ENCODE measurements at regions not wholly inside any gene's neighbourhood (a gene's known extent, or its start where the extent isn't known, plus 50 kb on each side); places are given as distances from the start of the nearest gene placed in this dataset.

DNA sequence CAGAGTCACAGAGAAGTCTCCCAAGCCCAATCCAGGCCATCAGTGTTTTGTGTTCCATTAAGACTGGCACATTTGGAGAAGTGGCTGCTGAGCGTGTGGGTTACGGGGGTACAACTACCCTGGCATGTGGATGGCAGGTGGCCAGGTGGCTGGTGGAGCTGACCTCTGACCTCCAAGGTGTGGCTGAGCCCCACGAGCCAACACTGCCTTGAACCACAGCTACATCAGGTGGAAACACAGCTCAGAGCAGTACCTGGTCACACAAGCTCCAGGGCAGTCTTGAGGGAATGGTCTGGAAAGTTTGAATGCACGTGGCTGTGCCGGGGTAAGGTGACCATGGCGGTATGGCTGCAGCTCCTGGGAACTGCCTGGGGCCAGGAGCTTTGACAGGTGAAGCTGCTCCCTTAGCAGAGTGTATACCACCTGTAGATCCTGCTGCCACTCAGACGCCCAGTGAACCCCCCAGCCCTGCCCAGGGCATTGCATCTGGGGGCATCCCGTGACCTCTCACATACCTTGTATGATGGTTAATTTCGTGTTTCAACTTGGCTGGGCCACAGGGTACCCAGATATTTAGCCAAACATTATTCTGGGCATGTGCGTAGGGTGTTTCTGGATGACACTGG is 207.9 kb downstream of the GADD45G start:
- no peak for DNase-seq

DNA sequence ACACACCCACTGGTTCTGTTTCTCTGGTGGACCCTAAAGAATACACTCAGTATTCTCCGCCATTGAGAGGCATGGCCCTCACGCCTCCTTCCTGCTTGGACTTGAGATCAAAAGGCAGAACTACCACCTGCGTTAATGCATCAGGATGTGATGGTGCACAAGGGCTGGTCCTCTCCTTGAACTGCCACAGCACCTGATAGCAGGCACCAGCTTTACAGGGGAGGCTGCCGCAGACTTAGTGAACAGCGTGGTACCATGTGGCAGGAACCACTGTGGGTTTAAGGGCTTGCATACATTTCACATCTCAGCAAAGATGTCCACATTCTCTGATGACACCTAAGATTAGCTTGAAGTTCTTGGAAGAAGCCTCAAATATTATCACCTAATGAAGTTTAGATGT is 208.7 kb downstream of the GADD45G start:
- no peak for DNase-seq

DNA sequence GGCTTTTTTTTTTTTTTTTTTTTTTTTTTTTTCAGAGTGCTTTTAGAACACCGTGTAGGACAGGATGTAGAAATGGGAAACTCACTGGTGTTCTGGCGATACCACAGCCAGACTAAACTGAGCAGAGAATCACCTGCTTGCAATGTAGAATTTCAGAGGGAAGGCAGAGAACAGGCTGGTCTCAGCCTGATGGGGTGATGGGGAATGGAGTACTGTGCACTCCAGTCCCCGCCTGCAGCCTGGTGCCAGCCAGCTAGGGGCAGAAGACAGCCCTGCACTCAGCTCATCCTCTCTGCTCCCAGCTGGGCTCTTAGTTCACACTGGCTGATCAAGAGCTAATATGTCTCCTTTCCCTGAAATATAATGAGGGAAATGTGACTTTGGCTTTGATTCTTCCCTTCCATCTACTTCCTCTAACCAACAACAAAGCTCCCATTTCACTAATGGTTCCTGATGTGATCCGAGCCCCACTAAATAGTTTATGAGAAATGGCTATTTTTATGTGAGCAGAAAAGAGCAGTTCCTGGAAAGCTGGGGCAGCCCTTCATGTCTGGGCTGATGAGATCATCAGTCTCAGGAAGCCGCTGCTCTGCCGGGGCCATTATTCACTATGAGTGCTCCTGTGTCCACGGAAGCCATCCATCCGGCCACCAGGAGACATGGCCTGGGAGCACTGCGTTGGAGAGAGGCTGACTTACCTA is 209.7 kb downstream of the GADD45G start:
- DNase-seq: no peak

DNA sequence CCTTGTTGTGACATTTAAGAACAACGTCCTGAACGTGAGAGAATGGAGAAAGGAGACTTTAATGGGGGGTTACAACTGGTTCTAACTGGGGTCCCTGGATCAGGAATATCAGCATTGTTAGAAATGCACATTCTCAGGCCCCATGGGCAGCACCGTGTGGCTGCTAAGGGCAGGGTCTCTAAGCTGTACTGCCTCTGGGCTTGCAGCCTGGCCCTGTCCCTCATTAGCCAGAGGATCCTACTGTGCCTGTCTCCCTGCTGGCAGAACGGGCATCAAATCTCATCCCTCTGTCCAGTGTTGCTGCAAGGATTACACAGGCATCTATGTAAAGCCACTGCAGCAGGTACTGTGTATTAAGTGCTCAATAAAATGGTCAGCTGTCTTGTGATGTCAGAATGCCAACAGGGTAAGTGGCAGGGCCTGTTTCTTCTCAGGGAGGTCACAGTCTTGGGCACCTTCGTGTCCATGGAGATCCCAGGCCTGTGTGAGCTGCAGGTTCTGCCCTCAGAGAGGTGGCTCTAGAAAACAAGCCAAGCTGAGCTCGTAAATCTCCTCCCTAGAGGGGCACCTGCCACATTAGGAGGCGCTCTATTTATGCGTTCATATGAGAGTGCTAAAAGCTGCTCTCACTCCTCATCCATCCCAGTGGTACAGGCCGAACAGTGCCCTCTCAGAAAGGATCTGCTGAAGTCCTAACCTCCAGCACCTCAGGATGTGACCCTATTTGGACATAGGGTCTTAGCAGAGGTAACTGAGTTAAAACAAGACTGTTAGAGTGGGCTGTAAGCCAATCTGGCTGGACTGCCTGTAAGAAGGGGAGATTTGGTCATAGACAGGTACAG is 210.5 kb downstream of the GADD45G start:
- no peak for DNase-seq

DNA sequence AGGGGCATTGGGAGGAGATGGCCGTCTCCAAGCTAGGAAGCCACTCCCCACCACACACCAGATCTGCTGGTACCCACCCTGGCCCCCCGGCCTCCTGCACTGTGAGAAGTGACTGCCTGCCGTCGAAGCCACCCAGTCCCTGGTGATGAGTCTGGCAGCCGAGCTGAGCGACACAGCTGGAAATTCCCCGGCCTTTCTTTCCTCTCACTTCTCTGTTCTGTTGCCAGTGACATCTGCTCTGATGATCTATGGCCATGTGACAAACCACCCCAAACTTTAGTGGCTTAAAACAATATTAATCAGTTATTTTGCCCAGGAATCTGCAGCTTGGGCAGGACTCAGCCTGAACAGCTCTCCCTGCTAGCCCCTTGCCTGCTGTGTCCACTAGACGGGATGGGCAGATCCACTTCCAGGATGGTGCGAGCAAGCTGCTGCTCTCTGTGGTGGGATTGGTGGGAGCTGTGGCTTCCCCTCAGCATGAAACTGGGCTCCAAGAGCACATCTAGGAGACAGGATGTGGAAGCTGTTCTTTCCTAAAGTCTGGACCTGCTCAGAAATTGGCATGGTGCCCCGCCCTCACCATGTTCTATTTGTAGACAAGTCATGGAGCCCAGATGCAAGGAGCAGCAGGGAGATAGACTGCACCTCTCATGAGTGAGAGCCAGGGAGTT is 211.2 kb downstream of the GADD45G start:
- no peak for DNase-seq

DNA sequence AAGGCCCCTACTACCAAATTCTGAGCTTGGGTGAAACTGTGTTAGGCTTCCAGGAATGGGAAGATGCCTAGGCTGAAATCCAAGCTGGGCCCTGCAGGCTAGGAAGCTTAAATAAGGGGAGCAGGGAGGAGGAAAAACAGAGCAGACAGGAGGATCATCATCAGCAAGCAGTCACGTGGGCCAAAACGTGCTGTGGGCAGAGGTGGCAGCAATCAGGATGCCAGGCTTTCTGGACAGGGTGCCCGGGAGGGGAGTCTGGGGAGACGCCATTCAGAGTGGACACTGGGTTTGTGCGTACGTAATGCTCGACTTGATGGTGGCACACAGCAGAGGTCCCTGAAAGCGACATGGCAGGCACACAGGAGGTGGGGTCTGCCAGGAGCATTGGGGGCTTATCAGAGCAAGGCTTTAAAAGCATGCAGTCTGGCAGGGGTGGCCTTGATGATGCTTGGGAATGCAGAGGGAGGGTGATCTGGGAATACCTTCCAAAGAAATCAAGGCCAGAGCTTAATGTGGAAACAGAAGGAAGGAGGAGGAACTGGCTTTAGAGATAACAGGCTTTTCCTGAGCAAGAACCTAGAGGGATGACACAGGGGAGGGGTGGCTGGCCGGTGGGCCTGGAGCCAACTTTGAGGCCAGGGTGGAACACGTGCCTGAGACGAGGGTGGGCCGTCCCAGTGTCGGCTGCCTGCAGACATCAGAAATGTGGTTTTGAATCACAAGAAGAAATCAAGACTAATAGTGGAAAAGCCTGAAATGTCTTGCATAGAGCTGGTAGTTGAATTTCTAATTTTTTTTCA is 212.5 kb downstream of the GADD45G start:
- DNase-seq: no peak

DNA sequence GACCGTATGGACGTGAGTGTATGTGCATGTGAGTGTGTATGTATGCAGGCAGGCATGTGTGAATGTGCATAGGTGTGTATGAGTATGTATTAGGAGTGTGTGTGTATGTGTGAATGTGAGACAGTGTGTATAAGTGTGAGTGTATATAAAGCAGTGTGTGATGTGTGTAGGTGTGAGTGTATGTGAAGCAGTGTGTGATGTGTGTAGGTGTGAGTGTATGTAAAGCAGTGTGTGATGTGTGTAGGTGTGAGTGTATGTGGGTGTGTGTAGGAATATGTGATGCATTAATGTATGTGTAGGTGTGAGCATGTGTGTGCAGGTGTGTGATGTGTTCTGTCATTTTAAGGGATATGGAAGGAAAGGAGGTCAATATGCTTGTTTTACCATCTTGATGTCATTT is 215.5 kb downstream of the GADD45G start:
- DNase-seq: no peak

DNA sequence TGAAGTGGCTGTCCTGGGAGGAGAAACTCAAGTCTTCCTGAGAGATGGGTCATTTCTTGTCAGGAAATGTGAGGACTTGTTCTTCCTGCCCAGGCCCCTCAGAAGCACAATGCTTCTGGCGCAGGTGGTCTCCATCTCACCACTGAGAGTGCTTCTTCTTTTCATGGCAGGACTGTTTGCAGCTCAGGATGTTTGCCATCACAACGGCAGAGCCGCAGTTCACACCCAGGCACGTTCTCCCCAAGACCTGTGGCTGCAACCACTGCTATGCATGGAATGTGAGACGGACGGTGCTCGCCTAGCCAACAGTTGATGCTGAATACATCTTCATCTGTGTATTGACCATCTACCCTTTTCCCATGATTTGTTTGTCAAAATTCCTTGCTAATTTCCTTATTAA is 216.3 kb downstream of the GADD45G start:
- no peak for DNase-seq

DNA sequence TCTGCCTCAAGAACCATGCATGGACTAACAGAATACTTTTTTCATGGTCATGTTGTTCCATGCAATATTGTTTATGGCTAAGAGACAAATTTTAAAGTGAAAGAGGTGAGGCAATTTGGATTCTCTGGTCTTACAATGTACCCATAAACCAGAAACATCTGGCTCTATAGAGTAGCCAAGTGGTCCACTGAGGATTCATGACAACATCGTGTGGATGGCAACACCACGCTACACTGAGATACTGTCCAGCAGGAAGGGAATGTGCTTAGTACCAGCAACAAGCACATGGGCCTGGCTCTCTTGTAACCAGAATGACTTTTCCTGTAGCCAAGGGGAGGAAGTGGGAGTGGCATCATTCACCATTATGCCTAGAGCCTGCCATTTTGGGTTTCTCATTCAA is 218.2 kb downstream of the GADD45G start:
- DNase-seq: no peak

DNA sequence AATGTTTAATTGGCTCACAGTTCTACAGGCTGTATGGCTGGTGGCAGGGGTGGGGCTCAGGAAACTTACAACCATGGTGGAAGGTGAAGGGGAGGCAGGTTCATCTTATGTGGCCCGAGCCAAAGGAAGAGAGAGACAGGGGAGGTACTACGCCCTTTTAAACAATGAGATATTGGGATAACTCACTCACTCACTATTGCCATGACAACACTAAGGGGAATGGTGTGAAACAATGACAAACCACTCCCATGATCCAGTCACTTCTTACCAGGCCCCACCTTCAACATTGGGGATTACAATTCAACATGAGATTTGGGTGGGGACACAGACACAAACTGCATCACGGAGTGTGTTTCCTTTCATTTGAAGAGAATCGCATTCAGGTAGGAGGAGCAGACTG is 220.9 kb downstream of the GADD45G start:
- no peak for DNase-seq

DNA sequence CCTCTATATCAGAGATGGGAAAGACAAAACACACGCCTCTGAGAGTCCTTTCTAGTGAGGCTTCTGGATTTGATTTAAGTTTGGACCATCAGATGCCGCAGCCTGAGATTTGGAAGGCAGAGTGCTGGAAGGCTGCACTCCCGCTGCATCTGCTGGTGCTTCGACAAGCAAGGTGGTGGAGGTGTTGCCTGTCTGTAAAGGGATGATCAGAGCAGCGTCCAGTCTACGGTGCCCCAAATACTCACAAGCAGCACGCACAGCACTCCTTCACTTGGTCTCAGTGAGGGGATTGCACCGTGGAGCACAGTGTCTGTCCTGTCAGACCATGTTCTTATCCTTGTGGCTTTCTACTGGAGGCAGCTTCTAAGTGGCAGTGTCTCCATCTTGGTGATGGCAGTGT is 221.4 kb downstream of the GADD45G start:
- no peak for DNase-seq

DNA sequence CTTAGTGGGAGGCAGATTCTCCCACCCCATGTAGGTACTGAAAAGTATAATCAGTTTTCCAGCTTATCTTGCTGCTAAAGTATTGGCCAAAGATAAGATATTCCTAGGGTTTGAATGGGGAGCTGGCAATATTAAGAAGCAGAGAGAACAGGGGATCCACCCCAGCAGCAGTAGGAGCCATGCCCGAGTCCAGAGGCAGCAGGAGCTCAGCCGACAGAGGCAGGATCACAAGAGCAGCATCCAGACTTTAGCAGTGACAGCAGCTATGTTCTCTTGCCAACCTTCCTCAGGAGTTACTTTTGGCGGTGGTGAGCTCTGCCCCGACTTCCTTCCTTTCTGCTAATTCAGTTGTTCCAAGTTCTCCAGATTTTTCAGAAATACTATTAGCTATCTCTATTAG is 224.5 kb downstream of the GADD45G start:
- no peak for DNase-seq

DNA sequence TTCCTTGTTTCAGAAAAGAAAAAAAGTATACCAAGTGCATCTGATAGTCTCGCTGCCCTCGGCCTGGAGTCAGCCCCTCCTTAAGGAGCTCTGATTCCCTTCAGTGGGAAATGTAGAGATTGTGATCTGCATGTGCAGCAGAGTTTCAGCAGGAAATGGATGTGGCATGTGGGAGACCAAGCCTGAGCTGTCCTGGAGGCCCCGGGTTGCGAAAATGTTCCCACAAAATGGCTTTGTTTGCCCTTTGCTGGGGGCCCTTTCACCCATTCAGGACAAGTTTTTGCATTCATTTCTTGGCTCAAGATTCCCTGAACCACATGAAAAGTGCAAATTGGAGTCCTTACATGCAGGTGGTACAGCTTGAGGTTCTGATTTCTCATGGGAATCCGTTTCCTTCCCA is 230.9 kb downstream of the GADD45G start:
- DNase-seq: peak; percentile 21 to 33

DNA sequence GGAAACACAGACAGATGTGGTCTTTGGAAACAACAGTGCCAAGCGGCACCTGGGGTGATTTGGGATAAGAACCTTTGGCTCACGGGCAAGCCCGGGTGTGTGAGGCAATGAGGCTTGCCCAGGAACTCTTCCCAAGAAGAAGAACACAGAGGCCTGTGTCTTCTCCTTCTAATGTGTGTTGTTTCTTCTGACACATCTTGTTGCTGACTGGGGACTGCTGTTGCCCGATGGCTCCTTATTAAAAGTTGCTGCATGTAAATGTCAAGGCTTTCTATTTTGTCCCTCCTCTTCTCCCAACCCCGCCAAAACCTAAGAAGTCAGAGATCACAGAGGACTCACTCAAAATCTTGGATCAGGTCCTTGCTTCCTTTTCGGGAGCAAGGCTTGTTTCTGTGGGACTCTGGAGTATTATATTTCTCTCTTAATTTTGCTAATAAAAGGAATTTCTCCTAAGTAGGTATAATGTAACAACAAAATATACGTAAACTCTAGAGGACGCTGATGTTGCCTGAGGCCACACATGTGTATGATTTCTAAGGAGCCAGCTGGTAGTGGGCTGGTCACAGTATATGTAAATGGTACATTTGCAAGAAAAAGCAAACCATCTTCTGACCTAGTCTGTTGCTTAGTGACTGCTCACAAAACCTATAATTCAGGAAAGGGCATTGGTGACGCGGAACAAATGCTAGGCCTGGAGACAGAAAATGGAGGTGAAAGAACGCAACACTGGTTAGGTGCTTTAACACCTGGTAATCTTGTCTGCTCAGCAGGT is 232.5 kb downstream of the GADD45G start:
- DNase-seq: no peak

DNA sequence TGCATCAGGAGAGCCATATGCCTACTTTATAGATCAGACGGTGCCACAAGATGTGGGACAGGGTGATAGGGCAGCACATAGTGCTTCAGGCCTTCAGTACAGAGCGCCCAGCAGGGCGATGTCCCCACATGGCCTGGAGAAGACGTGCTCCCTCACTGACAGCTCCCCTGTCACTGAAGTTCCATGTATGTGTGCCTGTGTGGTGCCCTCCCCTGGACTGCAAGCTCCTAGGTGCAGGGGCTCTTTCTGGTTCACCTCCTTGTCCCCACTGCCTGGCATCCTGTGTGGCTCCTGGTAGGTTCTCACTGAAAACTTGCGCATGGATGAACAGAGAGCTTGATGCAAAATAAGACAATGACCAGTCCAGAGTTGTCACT is 233.1 kb downstream of the GADD45G start:
- no peak for DNase-seq

DNA sequence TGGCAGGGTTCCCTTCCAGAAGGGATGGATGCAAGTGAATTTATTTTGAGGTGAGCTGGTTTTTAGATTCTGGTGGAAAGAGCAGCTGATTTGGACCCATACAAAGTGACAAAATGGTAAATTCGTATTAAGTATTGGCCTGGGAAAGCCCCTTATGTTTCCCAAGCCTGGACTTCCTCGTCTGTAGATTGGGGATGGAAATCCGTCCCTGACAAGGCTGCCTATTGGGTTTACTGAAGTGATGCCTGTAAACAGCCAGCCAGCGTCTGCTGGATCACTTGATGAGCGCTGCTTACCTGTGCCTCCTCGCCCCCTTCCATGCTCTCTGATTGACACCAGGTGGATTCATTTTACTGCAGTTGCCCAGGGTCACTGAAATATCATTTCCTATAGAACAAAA is 233.8 kb downstream of the GADD45G start:
- no peak for DNase-seq

DNA sequence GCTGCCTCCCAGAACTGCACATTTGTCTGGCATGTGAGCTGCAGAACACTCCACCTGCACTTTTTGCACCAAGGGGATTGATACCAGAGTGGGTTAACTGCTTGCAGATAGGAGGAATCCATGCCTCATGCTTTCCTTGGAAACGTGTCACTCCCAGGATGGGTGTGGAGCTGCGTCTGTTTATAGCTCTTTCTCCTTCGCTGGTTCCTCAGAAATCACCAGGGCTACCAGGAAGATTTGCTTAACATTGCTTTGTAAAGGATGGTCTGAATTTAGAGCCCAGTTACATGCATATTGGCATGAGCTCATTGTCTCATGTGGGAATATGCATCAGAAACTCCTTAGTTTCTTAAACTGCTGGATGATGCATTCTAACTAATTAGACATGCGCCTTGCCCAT is 234.6 kb downstream of the GADD45G start:
- no peak for DNase-seq

DNA sequence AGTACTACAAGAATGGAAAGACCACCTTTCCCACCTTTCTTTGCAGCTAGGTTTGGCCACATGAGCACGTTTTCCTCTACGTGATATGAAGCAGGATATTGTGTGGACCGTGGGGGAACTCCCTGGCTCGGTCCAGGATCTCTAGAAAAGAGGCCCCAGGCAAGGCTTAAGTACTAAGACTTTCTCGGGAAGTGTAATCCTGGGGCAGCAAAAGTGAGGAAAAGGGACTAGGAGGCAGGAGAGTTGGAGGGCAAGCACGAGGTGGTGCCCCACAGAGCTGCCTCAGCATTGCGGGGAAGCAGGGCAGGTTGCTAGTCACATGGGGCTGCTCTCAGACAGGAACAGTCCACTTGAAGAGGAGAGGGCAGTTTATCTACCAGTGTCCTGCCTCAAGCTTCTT is 235.1 kb downstream of the GADD45G start:
- no peak for DNase-seq

DNA sequence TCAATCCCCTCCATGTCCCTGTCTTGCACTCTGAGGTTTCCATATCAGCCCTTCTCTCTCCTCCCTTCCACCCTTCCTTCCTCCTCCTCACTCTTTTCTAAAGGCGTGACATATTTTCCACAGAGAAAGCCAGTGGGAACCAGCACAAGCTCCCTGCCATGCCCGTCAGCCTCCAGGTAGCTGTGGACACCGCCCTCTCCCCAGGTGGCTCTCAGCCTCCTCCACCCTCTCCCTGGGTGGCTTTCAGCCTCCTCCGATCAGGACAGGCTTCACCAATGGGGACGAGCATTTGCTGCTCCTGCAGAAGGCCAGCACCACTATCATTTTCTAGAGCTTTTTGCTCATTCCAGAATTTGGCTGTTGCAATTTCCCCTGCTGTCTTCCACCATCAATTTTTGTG is 236.6 kb downstream of the GADD45G start:
- DNase-seq: no peak

DNA sequence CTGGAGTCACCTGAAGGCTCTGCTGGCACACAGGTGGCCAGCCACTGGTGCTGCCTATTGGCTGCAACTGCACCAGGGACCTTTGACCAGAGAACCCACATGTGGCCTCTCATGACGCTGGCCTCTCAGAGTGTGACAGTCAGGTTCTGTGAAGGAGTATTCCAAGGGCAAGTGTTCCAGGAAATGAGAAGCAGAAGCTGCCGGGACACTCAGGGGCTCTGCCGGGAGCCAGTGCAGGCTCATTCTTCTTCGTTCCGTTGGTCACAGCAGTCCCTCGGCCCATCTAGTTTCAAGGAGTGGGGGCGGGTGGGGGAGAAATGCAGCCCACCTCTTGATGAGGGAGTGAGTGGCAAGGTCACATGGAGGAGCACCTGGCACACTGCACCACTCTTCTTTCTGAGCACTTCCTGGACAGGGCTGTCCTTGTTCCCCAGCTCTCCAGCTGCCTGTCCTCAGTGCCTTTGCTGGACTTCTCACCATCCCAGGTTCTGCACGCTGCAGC is 237.5 kb downstream of the GADD45G start:
- DNase-seq: no peak

DNA sequence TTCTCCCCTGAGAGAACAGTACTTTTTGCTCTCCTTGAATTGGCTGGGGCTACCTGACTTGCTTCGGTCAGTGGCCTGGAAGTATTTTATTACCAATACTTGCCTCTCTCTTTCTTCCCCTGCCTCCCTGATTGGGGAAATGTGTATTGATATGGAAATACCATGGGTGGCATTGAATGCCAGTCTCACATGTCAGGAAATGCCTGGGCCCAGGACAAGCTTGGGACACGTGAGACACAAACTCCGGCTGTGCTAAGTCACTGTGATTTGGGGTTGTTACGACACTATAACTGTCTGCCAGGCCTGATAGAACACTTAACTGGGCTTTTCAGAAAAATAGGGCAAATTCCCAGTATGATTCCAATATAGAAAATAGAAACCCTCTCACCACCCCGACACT is 238.3 kb downstream of the GADD45G start:
- no peak for DNase-seq

DNA sequence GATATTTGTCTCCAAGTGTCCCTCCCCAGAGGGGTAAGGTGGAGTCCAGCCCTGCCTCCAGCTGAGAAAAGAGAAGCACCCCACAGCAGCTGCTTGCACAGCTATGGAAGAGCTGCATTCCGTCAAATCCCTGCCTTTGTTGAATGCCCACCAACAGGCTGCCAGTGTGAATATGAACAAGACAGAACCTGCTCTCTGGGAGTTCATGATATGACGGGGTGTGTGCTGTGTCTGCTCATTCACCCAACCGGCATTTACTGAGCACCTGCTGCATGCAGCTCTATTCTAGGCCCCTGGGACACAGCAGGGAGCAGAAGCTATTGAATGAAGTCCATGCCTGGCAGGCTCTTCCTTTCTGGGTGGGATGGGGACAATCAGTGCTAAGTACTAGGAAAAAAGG is 238.8 kb downstream of the GADD45G start:
- DNase-seq: no peak

Measured in Kasumi-1 (cell line).